NK-92 (cell line): ENCODE measurements at regions not wholly inside any gene's neighbourhood (a gene's known extent, or its start where the extent isn't known, plus 50 kb on each side); places are given as distances from the start of the nearest gene placed in this dataset.

Experiments used
- DNase-seq: peaks from one replicate; lab custom pipeline; 2025; ENCODE audit not compliant: unreplicated experiment; lab: John Stamatoyannopoulos, UW

DNA sequence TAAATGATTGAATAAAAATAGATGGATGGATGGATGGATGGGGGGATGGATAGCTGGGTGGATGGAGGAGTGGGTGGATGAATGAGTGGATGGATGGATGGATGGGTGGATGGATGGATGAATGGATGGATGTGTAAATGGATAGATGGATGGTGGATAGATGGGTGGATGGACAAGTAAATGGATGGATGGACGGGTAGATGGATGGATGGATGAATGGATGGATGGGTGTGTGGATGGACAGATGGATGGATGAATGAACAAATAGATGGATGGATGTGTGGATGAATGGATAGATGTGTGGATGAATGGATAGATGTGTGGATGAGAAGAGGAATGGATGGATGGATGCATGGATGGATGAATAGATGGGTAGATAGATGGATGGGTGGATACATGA, 490.8 kb downstream of the VRK1 start:
- DNase-seq = no peak

DNA sequence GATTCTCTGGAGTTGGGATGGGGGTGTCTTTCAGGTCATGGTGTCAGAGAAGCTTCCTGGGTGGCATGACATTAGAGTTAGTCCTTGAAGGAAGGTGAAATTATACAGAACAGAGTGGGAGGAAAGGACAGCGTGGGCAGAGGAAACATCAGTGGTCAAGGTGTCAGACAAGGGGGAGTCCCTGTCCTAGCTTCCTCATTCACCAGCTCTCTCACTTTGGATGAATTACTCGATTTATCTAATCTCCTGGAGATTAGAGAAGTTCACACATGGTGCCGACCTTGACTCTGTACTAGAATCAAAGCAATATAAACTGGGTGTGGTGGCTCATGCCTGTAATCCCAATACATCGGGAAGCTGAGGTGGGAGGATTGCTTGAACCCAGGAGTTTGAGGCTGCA, 492.9 kb downstream of the VRK1 start:
- DNase-seq = no peak

DNA sequence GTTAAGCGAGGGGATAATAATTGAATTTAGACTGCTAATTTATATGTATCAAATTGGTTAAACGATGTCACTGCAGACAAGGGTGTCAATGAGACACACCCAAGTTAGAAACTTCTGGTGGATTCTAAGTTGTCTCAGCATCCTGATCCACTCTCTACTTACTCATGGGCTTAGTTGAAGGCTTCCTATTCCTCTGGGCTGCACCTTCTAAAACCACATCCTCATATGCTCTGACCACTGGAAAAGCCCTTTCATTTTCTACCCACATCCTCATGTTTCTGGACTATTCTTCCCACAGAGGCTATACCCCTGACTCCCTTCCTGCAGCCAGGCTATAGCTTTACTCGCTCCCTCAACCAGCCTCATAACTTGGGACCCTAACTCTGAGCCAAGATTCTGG, 493.8 kb downstream of the VRK1 start:
- DNase-seq = no peak

DNA sequence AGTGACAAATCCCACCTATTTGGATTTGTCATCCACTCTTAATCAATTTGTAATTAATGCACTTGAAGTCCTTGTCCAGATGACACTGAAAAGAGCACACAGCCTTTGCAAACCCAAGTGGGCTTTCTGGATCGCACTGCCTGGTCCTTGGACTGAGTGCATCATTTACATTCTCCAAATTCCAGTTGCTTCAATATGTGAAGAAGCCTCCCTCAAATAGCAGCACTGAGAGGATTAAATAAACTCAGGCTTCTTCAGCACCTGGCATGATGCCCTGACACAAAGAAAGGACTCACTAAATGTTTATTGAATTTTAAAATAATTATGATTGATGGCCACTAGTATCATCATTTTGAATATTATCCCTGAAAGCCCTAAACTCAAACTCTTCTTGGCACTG, 496.5 kb downstream of the VRK1 start:
- no peak for DNase-seq

DNA sequence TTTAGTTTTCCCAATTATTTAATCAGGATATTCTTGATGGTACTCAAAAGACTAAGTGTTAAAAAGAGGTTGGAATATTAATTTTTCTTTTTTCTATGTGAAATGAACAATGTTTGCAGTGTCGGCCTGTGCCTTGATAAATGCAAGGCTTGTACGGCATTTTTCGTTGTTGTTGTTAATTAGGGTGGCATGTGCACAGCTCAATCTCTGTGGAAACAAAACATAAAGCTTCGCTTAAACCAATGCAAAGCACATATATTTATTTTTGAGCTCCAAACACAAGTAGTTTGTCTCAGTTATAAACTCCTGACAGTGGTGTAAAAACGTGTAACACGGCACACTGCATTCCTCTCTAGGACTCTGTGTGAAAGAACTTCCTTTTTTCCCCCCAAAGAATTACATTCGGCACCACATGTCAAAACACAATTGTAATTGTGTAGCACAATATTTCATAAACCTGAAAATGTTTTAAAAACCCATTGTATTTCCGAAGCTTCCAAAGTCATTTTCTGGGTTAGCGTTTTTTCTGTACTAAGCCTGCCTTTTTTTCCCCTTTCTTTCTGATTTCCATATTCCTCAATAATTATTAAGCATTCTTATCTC, 498.0 kb downstream of the VRK1 start:
- no peak for DNase-seq

DNA sequence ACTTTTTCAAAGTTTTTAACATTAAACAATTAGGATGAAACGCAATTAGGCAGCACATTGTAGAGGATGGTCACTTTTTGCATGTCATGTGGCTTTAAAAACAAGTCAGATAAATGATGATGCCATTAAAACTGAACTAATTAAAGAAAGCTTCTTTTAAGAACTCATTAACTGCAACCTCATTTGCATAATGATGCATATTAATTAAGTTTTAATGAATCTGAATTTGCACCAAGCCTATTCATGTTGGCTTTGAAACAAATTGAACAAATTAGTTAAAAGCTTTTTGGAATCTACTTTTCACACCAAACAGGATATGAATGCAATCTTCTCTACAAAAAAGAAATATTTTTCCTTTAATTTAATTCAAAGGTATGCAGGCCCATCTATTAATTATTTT, 499.0 kb downstream of the VRK1 start:
- DNase-seq = no peak

DNA sequence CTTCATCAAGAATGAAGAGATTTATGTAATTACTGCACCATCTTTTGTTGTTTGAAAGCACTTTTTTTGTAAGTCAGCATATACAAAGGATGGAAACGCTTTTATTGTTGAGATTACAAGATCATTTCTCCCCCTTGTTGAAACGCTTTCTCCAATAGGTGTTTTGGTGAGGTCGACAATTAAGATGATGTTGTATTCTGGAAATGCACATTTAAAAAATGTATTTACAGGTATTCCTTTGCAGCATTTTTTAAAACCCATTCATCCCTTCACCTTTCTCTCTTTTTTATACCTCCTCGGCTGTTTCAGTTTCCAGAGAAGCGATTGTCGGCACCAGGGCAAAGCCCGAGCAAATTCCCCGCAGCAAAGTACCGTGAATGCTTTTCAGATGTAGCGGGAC, 499.9 kb downstream of the VRK1 start:
- DNase-seq = no peak

DNA sequence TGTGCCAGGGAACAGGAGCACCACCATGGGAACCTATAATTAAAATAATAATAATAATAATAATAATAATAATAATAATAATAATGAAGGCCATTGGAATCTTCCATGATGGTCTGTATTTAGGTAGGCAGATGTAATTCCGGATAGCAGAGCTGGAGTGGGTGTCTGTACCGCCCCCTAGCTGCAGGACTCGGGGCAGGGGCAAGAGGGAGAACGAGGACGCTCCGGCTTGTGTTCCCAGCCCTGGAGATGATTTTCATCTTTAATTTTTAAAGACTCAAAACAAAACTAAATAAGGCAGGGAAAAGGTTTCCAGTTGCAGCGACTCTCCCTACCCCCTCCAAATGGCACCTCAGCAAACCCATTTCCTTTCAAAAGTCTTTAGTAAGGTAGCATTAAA, 501.1 kb downstream of the VRK1 start:
- DNase-seq = no peak

DNA sequence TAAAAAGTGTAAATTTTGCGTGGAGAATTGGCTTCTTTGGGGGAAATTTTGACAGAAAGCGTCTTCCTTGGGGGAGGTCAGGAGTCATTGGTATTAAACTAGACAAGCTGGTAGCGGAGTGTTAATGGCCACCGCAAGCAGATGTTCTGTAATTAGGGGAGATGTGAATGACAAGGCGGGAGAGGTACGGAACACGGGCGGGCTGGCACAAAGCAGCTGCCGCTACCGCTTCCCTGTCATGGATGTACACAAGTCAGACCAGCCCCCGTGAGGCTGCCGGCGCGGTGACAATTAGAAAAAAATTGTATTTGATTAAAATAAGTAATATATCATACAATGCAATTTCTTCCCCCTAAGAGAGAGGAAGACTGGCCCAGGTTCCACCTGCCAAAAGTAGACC, 501.6 kb downstream of the VRK1 start:
- no peak for DNase-seq

DNA sequence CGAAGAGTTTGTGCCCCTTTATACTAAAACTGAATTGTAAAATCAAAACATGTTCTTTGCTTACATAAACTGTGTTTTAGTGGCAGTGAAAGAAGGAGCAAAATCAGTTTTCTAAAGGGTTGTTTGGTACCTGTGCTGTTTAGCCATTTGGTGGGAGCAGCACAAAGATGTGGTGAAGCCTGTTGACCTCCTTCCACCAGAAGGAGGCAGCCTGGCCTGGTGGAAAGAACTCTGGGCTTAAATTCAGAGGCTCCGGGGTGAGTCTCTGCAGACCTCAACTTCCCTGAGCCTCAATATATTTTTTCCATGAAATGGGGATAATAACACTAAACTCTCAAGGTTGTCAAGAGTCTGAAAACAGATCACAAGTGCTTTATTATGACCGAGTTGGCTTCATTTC, 502.5 kb downstream of the VRK1 start:
- no peak for DNase-seq

DNA sequence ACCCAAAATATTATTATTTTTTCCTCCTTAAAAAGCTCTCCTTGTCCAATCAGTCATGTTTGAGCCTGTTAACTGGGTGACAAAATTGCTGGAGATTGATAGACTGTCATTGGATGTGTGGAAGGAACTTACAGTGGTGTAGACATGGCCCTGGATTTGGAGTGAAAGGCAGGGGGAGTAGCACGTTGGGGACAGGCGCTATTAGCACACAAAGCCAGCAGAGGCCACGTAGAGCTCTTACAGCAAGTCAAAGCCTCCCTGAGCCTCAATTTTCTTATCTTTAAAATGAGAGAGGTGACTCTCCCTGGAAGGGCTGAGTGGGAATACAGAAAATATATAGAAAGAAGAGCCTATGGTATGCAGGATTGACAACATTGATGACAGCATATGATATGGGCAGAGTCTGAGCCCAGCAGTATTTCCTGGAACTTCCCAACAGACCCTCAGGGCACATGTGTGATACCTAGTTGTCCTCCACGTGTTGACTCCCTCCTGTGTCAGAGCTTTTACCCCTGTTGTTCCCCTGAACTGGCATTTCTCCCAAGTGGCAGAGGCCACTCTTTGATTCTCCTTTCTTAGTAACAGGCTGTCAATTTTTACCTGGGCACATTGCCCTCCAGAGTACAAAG, 504.9 kb downstream of the VRK1 start:
- no peak for DNase-seq

DNA sequence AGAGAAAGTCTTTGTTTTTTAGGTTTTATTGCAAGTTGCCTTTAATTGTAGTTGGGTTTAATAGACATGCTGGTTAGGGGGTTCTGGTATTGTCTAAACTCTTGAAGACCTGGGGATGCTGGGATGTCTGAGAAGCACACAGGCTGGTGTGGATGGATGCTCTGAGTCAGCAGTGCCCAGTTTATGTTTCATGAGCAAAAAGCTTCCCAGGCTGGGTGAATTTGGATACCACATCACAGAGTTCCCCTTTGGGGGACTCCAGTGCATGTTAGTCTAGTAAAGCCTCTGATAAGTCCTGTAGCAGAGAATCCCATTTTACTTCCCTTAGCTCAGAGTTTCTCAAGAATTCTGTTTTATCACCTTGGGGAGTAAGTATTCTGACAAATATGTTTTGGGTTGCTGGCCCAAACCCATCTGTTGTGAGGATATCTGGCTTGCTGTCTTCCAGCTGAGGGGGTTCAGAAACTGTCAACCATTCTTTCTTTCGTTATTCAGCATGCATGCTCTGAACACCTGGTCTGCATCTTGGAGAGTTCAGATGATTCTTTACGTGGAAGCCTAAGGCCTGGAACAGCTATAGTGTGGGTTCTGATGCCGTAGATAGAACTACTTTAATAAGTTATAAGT, 509.1 kb downstream of the VRK1 start:
- DNase-seq = no peak

DNA sequence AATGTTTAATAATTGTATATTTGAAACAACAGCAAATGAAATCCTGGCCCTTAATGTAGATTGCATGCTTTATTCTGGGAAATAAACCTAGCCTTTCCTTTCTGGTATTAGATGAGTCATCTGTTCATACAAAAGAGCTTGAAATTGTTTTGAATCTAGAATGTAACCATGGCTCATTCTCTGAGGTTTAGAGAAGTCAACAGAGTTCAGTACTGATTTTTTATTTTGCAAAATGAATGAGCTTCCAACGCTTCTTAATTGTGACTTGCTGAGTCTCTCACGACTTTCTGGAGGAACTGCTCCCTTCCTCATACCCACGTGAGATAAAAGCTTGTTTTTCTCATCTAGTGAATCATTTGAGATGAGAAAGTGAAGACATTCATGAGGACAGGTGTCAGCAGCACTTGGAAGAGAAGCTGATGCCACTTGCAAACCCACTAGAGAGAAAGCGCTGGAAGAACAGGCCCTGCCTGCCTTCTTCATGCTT, 509.6 kb downstream of the VRK1 start:
- DNase-seq = no peak

DNA sequence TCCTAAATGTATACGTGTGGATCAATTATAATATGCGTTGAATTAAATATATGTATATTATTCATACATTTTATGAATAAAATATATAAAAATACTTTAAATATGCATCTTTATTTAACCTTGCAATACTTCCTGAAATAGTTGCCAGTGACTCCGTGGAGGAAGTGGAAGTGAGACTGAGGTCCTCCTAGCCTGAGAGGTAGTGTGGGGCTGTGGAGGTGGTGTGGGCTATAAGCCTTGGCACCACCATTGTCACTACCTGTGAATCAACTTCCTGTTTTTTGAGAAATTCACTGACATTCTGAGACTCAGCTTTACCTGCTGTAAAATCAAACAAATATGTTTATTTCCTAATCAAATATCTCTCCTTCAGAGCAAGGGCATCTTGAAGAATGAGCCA, 514.2 kb downstream of the VRK1 start:
- DNase-seq = no peak

DNA sequence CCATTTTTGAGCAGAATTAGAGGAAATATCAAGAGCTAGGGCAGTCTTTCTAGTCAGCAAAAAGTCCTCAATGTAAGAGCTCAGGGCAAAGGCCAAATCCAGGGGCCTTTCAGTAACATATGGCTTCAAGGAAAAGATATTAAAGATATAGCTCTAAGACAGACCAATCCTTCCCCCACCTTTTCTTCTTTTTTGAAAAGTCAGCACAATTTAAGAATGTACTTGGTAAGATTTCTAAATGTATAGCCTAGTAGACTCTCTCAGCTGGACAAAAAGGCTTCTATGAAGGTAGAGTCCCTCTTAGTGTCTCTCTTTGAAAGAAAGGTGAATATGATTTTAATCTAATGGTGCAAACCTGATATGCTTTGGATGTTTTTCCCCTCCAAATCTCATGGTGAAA, 515.7 kb downstream of the VRK1 start:
- DNase-seq = no peak

DNA sequence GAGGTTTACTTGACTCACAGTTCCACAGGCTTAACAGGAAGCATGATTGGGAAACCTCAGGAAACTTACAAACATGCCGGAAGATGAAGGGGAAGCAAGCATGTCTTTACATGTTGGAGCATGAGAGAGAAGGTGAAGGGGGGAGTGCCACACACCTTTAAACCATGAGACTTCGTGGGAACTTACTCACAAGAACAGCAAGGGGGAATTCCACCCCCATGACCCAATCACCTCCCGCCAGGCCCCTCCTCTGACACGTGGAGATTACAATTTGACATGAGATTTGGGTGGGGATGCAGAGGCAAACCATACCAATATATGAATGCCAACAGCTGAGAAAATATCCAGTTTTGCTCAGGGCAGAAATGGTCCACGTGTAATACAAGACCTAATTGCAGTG, 518.6 kb downstream of the VRK1 start:
- no peak for DNase-seq

DNA sequence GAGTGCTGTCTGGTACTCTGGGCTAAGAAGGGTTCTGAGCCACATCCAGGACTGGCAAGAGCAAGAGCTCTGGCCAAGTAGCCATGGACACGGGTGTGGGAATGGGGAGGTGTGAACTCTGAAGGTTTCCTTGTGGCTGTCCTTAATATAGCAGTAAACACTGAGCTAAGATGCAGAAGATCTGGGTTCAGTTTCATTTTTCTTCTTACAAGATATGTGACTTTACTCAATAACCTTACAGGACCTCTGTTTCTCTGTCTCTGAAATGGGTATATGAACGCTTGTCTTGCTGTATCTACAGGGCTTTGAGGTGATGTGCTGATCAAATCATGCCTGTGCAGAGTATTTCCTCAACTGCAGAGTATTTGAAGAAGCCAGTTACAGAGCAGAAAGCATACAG, 521.2 kb downstream of the VRK1 start:
- no peak for DNase-seq

DNA sequence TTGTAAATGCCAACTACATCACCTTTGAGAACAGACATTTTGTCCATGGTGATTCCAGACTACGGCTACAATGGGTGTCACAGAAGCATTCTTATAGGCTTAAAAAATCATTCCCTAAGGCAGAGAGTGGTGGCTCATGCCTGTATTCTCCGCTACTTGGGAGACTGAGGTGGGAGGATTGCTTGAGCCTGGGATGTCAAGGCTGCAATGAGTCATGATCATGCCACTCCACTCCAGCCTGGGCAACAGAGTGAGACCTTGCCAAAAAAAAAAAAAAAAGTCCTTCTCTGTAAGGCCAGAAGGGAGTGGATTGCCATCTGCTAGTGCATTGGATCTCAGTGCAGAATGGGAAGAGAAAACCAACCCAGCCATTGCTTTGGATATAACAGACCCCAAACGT, 522.5 kb downstream of the VRK1 start:
- no peak for DNase-seq

DNA sequence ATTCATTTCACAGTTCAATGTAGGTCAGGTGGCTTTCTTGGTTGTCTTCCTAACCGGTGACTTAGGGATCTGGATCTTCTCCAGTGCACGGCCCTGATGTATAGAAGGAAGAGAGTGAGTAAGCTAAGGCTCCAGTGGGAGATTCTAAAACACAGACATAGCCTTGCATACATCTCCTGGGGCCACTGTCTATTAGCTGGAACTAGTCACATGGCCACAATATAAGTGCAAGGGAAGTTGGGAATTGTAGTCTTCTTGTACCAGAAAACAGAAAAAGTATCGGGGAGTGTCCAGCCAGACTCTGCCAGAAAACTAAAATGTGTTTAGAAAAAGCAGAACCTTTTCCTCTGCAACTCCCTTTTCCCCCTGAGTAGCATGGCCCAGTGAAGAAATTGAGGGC, 531.6 kb downstream of the VRK1 start:
- DNase-seq = no peak

DNA sequence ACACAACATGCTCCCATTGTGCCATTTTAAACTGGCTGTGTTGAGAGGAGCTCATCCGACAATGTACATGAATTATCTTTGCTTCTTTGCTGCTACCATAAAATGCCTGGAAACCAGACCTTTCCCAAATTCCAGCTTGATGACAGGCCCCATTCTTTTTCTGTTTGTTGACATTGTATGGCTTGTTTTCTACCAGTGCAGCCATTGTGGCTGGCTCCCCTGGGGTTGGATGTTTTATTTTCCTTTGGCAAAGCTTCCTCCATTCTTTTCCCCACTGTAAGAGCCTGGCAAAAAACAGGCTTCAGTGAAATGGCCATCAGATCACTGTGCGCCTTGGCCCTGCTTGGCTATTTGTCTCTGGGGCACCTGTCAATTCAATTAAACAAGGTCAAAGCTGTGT, 532.5 kb downstream of the VRK1 start:
- DNase-seq = no peak

DNA sequence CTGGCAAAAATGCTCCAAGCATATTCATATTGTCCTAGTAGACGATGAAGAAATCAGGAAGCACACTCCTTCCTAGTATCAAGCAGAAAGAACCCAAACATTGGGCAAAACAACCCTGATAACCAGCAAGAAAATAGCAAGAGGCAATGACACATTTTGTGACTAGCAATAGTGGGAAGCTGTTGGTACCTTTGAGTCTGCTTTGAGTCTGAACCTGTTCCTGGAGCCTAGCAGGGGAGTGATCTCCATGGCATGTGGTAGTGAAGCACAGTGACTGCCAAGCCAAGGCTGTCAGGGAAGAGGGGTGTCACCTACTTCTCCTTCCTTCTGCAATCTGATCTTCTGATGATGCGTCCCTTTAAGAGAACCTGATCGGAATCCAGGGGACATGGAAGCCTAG, 533.9 kb downstream of the VRK1 start:
- DNase-seq = no peak

DNA sequence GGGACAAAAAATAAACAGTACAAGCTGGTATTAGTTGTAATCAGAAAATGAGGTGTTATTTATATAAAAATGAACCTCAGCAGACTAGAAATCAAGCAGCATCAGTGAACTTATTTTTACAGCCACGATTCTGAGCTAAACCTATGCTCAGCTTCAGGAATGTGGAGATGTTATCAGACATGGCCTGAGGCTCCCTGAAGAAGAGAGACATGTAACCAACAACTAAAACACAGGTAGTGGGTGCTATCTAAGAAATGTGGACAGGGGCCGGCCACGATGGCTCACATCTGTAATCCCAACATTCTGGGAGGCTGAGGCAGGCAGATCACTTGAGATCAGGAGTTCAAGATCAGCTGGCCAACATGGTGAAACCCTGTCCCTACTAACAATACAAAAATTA, 534.3 kb downstream of the VRK1 start:
- no peak for DNase-seq

DNA sequence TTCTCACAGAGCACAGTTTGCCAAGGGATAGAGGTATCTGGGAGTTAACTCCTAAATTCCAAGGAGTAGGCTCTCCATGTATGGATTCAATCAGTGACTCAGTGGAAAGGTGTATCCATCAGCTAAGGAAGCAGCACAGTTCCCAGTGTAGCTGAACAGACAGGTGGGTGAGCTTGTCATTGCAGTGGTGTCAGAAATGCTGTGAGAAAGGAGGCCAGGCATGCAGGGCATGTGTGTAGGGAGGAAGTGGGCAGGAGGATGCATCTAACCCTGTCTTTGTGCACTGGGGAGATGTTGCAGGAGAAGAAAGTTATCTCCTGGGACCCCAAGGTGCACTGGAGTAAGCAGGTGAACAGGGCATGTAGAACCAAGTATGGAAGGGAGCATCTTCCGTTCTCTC, 539.0 kb downstream of the VRK1 start:
- no peak for DNase-seq
